ENCODE measurements at regions not wholly inside any gene's neighbourhood (a gene's known extent, or its start where the extent isn't known, plus 50 kb on each side); places are given as distances from the start of the nearest gene placed in this dataset.

- DNase-seq (ENCODE audit: low read depth, low spot score): no peak
Measured at GRCh38 chr15:87196498-87196897, 1060.0 kb downstream of the NTRK3 start.

GRCh38 chr15:87193481-87193880 is 1063.1 kb downstream of the NTRK3 start:
- no peak for DNase-seq (ENCODE audit: low read depth, low spot score)

DNA sequence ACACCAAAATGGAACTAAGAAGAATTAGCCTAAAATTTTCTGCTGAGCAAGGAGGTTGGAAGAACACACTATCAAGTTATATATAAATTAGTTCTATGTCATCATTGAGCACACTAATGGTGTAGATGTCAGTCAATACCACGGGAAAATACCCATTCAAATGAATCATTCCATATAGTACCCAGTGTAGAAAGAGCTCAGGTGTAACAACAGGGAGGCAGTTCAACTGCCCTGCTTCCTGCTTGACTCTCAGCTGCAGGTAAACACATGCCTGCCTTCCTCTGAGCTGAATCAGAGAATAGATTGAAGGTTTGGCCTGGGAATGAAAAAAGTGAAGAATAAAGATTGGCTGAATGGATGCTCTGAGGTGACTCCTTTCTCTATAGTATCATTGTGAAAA is 1088.0 kb downstream of the AGBL1 start:
- no peak for DNase-seq (ENCODE audit: low read depth, low spot score)

DNA sequence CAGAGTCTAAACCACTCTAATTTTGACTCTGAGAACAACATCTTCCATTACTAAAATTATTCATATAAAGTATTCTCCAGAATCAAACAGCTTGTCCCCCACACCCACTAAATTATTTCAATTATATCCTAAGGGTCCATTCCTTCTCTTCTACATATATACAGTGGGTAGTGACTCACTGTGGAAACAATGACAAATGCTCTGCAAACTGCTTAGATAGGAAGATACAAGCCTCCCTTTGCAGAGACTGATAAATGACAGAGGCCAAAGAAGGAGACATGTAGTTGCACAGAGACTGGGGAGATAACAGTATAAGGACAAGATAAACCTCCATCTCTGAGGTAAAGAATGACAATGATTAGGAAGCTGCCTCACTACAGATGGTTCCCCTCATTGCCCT is 1087.4 kb downstream of the AGBL1 start:
- no peak for DNase-seq (ENCODE audit: low read depth, low spot score)

- no peak for DNase-seq (ENCODE audit: low read depth, low spot score)
Measured at GRCh38 chr15:87155771-87156170, 1076.1 kb downstream of the AGBL1 start.

- DNase-seq (ENCODE audit: low read depth, low spot score): no peak
Measured at GRCh38 chr15:87154761-87155160, 1075.1 kb downstream of the AGBL1 start.

DNA sequence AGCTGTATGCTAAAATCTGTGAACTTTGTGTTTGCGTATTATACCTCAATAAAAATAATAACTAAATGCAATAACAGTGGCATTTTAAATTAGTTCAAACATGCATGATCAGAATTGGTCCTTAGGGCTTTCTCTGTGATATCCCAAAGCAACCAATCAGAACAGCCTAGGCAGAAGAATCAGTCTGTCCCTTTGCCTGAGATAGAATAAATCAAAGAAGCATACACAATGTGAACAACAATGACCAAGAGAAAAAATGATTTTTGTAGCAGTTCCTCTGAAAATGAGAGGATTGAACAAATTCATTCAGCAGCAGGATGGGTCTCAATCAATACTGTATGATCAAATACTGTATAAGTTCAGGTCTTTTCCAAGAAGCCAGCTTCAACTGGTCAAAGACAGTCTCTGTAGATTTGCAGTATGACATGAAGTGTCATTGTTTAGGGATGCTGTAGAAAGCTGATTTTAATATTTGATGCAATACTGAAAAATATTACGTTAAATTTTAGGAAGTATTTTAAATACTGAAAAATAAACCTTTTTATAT is 1071.6 kb downstream of the AGBL1 start:
- DNase-seq (ENCODE audit: low read depth, low spot score): no peak

DNA sequence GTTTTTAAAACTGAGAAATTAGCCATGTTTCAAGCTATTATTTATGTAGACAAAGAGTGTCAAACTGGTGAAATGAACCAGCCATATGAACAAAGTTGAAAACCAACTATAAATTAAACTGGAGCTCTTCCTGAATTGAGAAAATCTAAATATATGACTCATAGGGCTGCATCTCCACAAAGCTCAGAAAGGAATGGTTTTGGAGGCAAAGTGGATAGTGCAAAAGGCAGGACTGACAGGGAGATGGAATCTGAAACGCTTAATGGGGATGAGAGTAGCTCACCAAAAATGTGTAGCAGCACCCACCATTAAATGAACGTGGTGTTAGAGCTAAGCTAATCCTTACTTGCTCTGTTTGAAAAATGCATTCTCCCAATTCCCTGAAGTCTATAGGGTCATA is 1066.0 kb downstream of the AGBL1 start:
- no peak for DNase-seq (ENCODE audit: low read depth, low spot score)

GRCh38 chr15:87144775-87145174 is 1065.1 kb downstream of the AGBL1 start:
- DNase-seq (ENCODE audit: low read depth, low spot score): no peak

DNA sequence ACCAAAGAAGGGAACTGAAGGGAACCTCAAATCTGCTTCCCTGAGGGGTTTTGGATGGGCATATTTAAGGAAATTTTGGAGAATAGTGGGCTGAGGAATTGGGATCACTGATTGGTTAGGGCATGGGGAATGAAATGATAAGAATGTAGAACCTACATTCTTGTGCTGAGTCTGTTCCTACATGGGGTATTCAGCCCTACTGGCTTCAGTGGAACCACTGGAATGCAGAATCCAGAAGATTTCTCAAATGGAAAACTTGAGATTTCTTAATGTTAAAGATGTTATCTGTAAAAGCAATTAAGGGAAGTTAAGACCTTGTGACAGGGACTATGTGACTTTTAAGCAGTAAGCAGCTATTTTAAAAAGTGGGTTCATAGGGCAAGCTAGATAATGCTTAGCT is 1062.4 kb downstream of the AGBL1 start:
- no peak for DNase-seq (ENCODE audit: low read depth, low spot score)

DNA sequence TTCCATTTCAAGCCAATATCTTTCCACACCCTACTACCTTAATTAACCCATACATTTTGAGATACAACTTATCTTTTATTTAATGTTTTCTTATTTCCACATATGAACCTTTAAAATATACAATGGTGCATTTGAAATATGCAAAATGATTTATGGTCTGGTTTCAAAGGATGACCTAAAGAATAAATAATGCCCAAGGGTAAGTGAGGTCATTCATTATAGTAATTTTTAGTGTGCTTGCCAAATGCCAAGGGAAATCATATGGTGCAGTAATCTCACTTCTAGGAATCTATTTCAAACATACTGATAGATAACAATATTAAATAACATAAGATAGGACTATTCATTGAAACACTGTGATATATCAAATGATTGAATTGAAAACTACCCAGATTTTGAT is 1055.4 kb downstream of the AGBL1 start:
- DNase-seq (ENCODE audit: low read depth, low spot score): no peak

GRCh38 chr15:87133704-87134103 is 1054.0 kb downstream of the AGBL1 start:
- no peak for DNase-seq (ENCODE audit: low read depth, low spot score)

GRCh38 chr15:87131067-87131466 is 1051.4 kb downstream of the AGBL1 start:
- no peak for DNase-seq (ENCODE audit: low read depth, low spot score)

GRCh38 chr15:87129916-87130315 is 1050.2 kb downstream of the AGBL1 start:
- DNase-seq (ENCODE audit: low read depth, low spot score): no peak

DNA sequence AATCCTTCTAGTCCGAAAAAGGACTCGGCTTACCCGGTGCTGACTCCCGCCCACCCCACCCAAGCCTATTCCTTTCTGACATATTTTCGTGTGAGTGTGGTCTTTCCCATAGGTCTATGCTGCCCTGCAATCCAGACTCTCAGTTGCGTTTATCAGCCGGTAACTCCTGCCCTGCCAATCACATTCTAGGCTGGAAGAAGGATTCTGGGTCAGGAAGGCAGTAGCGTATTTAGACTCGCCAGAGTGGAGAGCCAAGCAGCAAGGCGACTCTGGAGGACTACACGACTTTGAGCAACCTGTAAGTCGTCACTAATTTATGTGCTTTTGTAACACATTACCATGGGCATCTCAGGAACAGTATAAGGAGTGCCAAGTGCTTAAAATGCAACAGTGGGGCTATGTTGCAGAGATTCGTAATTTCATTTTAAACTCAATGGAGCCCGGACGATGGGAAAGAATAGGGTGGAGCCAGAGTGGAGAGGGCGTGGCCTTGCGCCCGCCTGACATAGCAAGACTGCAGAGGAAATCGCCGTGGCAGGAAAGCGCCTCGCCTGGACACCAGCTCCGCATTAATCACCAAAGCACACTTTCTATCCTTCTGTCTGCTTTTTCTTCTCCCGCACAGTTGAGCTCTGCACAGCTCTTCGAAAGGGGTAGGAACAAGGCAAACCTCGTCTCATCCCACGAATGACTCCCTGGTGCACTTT is 1044.2 kb downstream of the AGBL1 start:
- DNase-seq (ENCODE audit: low read depth, low spot score): no peak

DNA sequence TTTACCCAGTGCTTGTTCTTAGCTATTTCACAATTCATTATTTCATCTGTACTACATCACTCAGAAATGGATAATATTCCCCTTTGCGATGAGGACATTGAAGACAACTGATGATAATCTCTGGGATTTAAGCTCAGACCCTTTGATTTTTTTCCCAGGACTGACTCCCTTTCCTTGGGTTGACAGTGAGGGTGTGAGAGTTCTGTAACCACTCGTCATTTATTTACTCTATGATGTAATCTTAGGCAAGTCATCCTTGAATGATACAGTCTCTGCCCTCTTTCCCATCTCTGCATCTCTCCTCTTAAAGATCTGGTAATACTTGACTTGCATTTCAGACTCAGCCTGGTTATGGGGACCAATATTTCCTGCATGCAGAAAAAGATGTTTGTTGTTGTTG is 1041.7 kb downstream of the AGBL1 start:
- no peak for DNase-seq (ENCODE audit: low read depth, low spot score)

DNA sequence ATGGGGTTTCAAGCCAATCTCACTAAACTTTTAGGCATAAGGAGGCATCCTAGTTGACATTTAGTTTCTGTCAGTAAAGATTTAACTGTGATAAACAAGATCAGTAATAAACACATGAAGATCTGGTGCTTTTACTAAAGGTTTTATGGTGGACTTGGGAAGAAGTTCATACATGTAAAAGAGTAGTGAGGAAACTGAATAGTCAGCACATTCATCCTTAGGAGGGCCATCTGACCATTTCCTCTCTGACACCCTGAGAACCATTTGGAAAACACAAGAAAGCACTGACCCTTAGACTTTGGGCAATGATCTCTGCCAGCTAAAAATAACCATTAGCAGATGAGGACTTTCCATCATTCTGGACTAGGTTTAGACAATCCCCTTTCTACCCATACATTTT is 1040.9 kb downstream of the AGBL1 start:
- DNase-seq (ENCODE audit: low read depth, low spot score): no peak

DNA sequence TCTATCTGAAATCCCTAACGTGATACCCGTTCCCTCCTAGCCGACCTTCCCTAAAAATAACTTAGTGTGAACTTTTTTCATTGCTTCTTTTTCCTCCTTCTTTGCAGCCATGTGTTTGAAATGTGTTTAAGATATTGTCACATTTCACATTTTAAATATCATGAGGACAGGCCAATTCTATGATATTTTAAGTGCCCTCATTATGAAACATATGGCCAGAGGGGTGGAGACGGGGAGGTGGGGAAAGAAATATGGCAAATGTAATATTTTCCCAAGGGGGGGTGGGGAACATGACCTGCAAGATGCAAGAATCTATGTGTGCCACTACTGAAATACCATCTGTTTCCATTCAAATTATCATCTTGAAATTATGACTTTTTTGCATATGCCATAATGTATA is 1039.2 kb downstream of the AGBL1 start:
- no peak for DNase-seq (ENCODE audit: low read depth, low spot score)

DNA sequence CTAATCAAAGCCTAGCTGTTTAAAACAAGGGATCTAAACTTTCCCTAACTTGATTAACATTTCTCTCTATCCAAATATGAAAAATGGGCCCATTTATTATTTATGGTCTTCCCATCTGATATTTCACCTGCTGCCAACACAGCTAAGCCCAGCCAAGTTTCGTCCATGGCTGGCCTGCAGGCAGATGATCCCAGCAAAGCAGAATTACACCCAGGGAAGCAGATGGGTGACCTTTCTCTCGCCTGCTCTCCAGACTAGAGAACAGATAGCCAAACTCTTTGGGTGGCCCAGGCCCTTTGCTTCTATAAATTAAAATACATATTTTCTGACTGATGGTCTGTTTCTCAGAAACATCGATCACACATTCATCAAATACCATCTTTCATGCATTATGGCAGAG is 1038.8 kb downstream of the AGBL1 start:
- DNase-seq (ENCODE audit: low read depth, low spot score): no peak

GRCh38 chr15:87115795-87116194 is 1036.1 kb downstream of the AGBL1 start:
- DNase-seq (ENCODE audit: low read depth, low spot score): no peak

GRCh38 chr15:87099916-87100315 is 1020.2 kb downstream of the AGBL1 start:
- DNase-seq (ENCODE audit: low read depth, low spot score): no peak

DNA sequence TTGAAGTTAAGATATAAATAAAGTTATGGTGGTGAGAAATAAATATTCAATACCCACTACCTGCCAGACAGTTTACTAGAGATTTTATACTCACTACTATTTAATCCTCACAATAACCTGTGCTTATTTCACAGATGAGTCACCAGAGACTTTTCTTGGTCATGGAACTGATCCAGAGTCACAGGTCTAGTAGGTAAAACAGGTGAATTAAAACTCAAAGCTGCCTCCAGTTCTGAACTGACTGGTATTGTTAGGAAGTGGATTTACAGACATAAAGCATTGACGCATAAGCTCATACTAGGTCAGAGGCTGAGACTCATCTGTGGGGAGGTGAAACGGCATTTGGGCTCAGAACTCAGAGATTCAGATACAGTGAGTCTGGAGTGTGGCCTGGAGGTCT is 1009.9 kb downstream of the AGBL1 start:
- no peak for DNase-seq (ENCODE audit: low read depth, low spot score)

GRCh38 chr15:87083201-87083600 is 1003.5 kb downstream of the AGBL1 start:
- no peak for DNase-seq (ENCODE audit: low read depth, low spot score)

DNA sequence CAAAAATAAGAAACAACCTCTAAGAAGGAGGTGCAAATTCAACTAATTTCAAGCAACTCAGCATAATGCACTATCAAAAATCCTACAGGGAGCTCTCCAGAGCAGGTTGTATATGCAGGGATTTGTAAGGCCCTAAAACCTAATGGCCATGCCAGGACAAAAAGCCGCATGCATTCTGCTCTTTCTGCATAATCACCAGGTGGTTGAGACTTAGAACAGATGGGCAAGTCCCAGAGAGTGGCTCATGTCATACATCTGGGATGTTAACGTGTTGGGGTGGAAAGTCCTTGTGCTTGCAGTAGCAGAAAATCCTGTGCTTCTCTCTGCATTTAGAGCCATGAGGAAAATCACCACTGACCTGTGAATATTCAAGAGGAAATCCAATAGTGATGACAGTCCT is 1002.9 kb downstream of the AGBL1 start:
- DNase-seq (ENCODE audit: low read depth, low spot score): no peak
